PFSK-1 (cell line): ENCODE measurements at regions not wholly inside any gene's neighbourhood (a gene's known extent, or its start where the extent isn't known, plus 50 kb on each side); places are given as distances from the start of the nearest gene placed in this dataset.

Experiments
- FOXP2 ChIP-seq: optimal IDR thresholded peaks from 2 replicates; pipeline ENCODE3; 2011; ENCODE audit warnings: borderline replicate concordance, control low read depth, inconsistent platforms; ENCODE audit not compliant: insufficient read depth; ENCODE audit errors: extremely low read length, extremely low read depth
- POLR2AphosphoS5 ChIP-seq: IDR thresholded peaks from 2 replicates; pipeline ENCODE4 v1.6.1; 2012; ENCODE audit warnings: low read depth, mild to moderate bottlenecking, control low read depth, low read length, moderate library complexity
- SIN3A ChIP-seq: IDR thresholded peaks from 2 replicates; pipeline ENCODE4 v1.6.1; 2012; ENCODE audit warnings: mild to moderate bottlenecking, low read length, moderate library complexity, borderline replicate concordance; ENCODE audit not compliant: insufficient read depth
- TAF1 ChIP-seq: IDR thresholded peaks from 2 replicates; pipeline ENCODE4 v1.6.1; 2012; ENCODE audit warnings: low read length, control low read depth, borderline replicate concordance; ENCODE audit not compliant: insufficient read depth
- TF ChIP-seq, protein P1 (sequence below), 2 experiments: IDR thresholded peaks; 2 replicates each; pipeline versions ENCODE4 v1.6.1 to v1.8.0; 2011 to 2012; ENCODE audit warnings: low read depth in 2 of 2, low read length in 2 of 2, control low read depth in 1 of 2, inconsistent platforms in 1 of 2, mild to moderate bottlenecking in 1 of 2, moderate library complexity in 1 of 2; ENCODE audit not compliant: insufficient read depth in 1 of 2

DNA sequence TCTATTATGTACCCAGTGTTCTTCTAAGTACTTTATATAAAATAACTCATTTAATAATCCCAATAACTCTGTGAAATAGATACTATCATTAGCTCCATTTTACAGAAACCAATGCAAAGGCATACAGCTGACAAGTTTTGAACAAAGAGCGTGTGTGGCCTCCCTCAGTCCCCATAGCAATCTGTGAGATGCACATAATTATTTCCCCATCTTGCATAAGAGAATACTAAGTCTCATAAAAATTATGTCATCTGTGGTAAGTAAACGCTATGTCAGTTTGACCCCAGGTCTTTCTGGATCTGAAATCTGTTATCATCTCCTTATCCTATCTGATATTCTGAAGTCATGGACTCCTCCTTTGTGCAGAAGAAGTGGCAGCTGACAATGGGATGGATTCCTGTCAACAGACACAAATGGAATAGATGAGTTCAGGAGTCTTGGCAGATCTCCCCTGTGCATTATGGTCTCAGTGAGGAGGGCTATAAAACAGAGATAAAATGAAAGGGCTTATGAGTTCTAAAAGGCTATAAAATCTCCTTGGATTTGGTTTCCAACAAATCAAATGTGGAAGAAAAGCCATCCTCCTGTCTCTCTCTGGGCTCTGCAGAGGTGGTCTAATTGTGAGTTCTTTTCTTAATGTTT lies 162.5 kb upstream of the TLE4 start:
- TF ChIP-seq POLR2AphosphoS5 (no peak), FOXP2 (no peak), SIN3A (no peak), TAF1 (no peak)
- TF ChIP-seq, protein P1, sequence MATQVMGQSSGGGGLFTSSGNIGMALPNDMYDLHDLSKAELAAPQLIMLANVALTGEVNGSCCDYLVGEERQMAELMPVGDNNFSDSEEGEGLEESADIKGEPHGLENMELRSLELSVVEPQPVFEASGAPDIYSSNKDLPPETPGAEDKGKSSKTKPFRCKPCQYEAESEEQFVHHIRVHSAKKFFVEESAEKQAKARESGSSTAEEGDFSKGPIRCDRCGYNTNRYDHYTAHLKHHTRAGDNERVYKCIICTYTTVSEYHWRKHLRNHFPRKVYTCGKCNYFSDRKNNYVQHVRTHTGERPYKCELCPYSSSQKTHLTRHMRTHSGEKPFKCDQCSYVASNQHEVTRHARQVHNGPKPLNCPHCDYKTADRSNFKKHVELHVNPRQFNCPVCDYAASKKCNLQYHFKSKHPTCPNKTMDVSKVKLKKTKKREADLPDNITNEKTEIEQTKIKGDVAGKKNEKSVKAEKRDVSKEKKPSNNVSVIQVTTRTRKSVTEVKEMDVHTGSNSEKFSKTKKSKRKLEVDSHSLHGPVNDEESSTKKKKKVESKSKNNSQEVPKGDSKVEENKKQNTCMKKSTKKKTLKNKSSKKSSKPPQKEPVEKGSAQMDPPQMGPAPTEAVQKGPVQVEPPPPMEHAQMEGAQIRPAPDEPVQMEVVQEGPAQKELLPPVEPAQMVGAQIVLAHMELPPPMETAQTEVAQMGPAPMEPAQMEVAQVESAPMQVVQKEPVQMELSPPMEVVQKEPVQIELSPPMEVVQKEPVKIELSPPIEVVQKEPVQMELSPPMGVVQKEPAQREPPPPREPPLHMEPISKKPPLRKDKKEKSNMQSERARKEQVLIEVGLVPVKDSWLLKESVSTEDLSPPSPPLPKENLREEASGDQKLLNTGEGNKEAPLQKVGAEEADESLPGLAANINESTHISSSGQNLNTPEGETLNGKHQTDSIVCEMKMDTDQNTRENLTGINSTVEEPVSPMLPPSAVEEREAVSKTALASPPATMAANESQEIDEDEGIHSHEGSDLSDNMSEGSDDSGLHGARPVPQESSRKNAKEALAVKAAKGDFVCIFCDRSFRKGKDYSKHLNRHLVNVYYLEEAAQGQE (IDR thresholded peaks at IDR 0.05; ENCODE audit: insufficient read depth in 1 of 2, low read depth in 2 of 2, low read length in 2 of 2), result no peak

DNA sequence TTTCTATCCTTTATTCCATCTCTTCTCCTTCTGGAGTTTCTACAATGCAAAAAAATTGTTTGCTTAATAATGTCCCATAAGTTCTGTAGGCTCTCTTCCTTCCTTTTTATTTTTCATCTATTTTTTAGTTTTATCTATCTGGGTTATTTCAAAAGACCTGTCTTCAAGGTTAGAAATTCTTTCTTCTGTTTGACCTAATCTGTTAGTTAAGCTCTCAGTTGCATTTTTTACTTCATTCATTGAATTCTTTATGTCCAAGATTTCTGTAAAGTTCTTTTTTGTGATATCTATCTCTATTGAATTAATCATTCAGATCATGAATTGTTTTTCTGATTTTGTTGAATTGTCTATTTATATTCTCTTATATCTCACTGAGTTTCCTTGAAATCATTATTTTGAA lies 145.9 kb upstream of the TLE4 start:
- no peak for TF ChIP-seq FOXP2
- TF ChIP-seq, protein P1 (IDR thresholded peaks at IDR 0.05; ENCODE audit: insufficient read depth in 1 of 2, low read depth in 2 of 2, low read length in 2 of 2), result no peak
- no peak for TF ChIP-seq SIN3A
- no peak for TF ChIP-seq TAF1
- no peak for TF ChIP-seq POLR2AphosphoS5

DNA sequence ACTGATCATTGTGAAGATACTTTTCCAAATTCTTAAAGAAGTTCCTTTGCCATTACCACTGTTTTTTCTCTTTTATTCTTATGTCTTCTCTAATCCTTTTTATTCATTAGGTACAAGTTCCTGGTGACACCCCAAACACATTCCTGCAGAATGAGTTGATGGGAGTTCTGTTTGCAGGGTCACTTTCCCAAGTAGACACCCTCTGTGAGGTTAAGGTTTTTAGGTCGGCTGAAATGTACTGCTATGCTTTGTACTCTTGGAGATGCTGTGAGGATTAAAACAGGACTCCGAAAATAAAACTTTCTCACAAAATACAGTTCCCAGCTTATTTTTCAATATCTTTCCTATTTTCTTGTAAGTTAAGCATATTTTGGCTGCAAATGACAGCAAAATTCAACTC lies 143.3 kb upstream of the TLE4 start:
- no peak for TF ChIP-seq FOXP2
- TF ChIP-seq, protein P1 (IDR thresholded peaks at IDR 0.05; ENCODE audit: insufficient read depth in 1 of 2, low read depth in 2 of 2, low read length in 2 of 2), result no peak
- TF ChIP-seq SIN3A, result no peak
- no peak for TF ChIP-seq POLR2AphosphoS5
- no peak for TF ChIP-seq TAF1

DNA sequence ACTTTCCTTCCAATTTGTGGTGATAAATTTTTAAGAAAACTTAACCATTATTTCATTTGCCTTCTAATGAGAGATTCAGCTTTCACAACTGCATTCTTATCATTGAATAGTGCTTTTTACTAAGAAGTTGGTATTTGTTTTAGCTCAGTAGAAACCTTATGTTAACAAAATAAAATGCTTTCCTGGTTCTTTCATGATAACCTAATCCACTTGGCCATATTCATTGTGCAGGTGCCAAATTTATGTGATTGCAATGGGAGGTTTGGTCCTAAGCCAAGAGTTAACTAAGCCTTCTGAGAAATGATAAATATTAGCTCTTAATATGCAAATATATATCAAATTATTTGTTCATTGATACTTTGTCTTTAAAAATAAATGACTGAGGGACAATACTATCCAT lies 141.1 kb upstream of the TLE4 start:
- TF ChIP-seq SIN3A (no peak), TAF1 (no peak), FOXP2 (no peak), POLR2AphosphoS5 (no peak)
- TF ChIP-seq, protein P1 (IDR thresholded peaks at IDR 0.05; ENCODE audit: insufficient read depth in 1 of 2, low read depth in 2 of 2, low read length in 2 of 2), result no peak

DNA sequence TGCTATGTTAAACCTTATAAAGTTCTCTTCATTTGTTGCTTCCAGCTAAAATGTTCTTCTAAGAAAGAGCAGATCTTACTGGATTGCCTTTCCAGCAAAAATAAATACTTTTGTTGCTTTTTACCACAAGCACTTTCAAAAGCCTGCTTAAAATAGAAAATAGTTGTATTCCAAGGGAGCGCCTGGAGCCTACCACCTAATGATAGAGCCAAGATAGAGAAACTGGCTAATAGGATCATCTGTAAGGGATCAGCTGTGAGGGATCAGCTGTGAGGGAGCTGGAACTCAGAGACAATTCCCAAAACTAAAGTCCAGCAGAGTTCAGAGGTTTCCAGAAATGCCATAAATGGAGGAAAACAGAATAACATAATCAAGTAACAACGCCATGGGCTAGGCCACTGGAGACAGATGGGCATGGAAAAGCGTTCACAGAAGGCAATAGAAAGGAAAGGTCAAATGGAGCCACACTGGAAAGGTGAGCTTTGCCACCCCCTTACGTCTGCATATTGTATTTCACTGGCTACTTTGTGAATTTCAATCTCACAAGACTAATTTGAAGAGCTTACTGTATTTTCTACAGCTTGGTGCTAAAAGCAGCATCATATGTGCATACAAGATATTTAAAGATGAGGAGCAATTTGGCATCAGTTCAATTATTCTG lies 140.6 kb upstream of the TLE4 start:
- no peak for TF ChIP-seq POLR2AphosphoS5
- TF ChIP-seq, protein P1 (IDR thresholded peaks at IDR 0.05; ENCODE audit: insufficient read depth in 1 of 2, low read depth in 2 of 2, low read length in 2 of 2), result no peak
- TF ChIP-seq TAF1, result no peak
- no peak for TF ChIP-seq SIN3A
- TF ChIP-seq FOXP2, result no peak
